ENCODE measurements at regions not wholly inside any gene's neighbourhood (a gene's known extent, or its start where the extent isn't known, plus 50 kb on each side); places are given as distances from the start of the nearest gene placed in this dataset.
"Not testable (repeated sequence)": the region's sequence is repeated elsewhere in the genome, so short reads cannot be mapped to it uniquely, and the experiment has no call there.

DNA sequence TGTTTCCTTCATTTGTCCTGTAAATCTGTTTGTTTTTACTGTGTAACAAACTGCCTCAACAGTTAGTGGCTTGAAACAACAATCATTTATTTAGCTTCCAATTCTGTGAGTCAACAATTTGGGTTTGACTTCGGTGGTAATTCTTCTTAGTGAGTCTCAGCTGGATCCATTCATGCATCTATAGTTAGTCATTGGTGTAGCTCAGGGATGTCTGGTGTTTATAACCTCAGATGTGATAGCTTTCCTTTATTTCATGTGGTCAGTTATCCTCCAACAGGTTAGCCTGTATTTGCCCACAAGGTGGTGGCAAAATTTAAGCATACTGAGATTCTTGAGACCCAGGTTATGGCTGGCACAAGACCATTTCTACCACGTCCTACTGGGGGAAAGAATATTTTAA is 1267.2 kb downstream of the RAPGEF2 start:
- DNase-seq: no peak

DNA sequence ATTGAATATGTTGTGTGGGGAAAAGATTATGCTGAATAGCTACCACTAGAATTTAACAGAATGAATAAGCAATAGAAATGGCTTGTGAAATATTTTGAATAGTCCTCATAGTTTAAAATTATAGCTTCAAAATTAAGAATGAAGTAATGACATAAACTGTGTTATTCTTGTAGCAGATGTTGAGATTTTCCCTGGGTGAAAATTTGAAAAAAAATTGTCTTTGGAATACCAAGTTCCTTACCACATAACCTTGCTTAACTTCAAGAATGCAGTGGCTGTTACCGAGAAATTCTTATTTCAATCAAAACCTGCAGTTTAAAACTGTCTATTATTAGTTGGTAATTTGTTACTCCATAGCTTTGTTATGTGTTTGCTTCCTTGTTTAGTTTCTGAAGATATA is 1268.6 kb downstream of the RAPGEF2 start:
- no peak for DNase-seq

DNA sequence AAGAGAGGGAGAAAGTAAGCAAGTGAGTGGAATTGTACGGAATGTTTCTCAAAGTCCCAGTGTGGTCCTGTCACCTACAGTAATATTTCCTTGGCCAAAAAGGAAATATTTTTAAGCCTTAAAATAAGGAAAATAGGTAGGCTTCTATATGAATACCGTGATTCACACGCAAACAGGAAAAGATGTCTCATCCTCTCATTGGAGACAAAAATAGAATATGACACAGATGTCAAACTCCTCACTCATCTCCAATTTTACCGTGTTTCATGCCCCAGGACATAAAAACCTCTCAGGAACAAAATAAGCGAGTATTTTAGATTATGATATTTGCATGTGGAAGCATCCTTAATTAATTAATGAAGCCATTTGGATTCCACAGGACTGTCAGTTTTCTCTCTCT is 1269.5 kb downstream of the RAPGEF2 start:
- DNase-seq: no peak

DNA sequence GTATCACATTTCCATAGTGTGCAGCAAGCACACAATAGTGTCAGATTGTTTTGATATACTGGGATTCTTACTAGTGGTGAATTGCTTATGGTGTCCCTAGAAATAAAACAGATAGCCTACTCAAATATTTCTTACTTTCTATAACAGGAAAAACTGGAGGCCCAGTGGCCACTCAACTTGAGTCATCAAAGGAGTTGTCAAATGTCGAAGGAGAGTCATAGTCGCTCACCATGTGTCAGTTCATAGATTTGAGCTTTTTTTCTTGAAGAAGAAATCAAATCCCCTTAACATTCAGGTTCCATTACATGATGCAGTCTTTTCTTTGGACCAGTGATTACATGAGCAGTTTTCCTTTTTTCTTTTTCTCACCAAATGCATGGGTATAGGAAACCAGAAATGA is 1271.0 kb downstream of the RAPGEF2 start:
- no peak for DNase-seq

DNA sequence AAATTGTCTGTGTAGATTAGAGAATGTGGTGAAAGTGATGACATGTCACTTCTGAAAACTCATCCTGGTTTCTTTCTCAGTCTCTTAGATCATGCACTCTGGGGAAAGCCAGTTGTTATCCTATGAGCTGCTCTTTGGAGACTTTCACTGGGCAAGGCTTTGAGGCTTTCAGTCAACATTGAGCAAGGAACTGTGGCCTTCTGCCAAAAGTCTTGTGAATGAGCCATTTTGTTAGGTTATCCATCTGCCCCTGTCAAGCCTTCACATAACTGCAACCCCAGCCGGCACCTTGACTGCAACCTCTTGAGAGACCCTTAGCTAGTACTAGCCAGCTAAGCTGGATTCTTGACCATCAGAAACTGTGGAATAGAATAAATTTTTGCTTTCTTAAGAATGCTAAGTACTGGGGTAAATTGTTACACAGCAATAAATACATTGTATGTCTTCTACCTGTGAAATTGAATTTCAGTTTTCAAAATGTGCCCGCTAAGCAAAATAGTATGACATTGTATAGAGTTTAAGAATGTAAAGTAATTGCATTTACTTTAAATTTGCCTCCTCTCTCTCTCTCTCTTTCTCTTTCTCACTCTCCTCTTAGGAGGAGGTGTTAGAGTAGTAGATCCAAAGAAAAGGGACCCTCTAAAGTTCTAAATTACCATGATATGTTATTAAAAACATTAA is 1273.0 kb downstream of the RAPGEF2 start:
- DNase-seq: no peak

DNA sequence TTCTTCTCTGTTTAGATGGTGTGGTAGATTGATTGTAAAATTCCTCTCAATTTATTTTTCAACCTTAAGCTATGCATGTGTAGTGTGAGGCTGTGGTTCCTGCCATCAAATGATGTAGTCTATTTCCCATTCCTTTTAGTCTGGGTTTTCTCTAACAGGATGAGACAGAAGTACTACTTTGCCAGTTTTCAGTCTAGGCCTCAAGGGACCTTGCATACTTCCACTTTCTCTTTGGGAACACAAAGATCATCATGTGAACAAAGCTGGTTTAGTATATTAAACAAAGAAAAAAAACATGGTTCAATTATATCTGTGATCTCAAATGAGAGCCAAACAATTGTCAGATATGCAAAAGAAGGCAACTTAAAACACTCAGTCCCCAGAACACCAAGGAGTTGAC is 1284.0 kb downstream of the RAPGEF2 start:
- DNase-seq: no peak

DNA sequence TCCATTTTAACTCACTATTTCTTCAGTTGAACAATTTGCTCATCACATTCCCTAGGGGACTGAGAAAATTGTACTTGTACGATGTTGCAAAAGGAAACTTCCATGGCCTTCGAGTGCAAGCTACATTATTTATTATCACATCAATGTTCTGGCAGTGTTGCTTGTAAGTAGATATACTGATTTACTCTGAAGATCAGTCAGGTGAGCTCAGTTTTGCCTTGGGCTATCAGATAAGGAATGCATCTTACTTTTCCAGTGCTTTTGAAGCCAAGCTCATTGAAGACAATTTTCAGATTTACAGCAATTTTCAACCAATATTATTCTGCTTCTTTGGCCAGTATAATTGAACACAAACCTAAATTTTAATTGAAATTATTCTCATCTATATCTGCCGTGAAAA is 1296.9 kb downstream of the RAPGEF2 start:
- no peak for DNase-seq

DNA sequence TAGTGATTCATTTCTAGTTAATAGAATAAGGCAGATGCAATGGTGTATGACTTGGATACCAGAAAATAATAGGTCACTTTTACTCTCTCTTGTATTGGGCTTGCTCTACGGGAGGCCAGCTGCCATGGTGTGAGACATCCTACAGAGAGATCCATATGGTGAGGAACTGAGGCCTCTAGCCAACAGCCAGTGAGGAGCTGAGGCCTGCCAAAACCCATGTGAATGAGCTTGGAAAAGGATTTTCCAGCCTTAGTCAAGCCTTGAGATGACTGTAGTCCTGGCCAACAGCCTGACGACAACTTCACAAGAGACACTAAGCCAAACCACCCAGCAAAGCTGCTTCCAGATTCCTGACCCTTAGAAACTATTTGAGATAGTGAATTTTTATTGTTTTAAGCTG is 1300.2 kb downstream of the RAPGEF2 start:
- no peak for DNase-seq

DNA sequence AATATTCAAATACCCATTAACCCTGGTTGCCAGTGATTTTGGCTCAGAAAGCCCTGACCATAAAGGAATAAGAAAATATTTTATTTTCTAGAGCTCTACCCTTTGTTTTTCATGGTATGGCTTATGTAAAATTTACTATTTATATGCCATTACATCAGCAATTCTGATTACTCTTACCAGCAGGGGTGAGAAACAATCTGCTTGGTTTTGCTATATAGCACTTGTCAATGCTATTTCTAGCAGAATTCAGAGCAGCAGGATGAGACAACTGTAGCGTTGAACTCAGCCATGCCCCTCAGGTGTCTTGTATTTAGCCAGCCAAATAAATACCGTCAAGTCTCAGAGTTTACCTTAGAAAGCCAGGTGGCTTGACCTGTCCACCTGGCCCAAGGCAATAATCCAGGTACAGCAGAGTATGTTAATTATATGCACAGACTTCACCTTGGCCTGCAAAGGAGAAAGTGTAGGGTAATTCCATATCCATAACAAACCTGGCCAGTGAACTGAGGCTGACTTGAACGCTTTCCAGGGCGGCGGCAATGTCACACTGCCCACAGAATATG is 1303.5 kb downstream of the RAPGEF2 start:
- no peak for DNase-seq

DNA sequence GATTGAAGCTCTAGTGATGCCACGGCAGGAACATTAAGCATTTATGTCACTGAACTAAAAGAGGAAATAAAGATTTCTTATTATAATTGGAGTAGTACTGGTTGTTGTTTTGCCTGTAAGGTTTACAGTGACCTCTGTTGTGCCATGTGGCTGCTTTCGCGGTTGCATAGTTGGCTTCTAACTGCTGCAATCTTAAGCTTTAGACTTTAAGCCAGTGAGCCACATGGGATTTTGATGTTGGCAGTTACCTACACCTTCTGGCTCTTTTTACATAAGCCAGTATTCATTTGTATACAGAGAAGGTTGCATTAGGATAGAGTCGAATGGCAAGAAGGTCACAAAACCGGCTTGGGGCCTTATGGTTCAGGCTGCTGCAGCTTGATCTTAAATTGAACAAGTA is 1311.6 kb downstream of the RAPGEF2 start:
- no peak for DNase-seq

DNA sequence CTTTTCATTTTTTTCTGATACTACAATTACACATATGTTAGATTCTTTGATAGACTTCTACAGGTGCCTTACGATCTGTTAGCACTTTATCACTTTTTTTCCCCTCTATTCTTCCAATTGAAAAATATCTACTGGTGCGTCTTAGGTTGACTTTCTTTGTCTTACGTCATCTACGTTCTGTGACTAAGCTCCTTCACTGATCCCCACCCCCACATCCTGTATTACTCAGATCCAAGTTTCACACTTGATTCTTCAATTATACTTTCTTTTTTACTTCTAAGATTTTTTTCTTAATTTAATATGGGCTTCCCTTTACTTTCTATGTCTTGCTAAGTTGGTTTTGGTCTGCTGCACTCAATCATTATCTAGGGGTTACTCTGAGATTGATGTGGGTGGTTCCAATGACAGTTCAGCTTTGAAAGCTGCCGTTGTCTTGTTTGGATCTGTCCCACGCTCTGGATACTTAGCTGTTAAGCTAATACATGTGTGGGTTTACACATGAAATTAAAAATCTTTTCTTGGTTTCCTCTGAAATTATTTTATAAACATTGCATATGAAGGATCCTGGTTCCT is 1321.1 kb downstream of the RAPGEF2 start:
- no peak for DNase-seq

DNA sequence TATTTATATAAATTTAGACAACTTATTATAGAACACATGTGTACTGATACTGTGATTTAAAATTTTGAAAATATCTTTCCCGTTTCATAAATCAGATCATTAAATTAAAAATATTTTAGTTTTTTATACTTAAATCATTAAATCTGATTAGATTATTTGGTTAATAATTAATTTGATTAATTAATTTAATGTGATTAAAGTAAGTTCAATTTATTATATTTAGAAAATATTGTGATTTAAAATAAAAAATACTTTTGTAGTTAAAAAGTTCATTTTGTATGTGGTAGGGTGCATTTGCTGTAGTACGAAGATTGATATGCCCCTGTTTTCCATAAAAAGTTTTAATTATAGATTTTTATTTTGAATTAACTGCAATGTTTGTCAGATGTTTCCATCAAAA is 1323.4 kb downstream of the RAPGEF2 start:
- DNase-seq: no peak

DNA sequence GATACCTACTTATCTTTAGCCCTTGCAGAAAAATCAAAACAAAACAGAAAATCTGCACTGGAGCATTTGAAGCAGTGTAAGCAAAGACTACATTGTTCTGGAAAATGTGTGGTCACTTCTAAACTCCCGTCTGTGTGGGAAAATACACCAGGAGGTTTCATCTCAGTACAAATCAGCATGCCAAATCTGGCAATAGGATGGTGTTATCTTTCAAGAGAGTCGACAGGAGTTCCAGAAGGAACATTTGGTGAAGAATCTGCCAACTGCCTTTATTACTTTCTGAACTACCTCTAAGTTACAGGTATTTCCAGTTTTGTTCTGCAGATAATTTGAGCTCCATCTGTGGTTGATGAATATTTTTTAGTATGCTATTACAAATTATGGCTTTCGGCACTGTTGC is 1348.0 kb downstream of the RAPGEF2 start:
- DNase-seq: no peak

DNA sequence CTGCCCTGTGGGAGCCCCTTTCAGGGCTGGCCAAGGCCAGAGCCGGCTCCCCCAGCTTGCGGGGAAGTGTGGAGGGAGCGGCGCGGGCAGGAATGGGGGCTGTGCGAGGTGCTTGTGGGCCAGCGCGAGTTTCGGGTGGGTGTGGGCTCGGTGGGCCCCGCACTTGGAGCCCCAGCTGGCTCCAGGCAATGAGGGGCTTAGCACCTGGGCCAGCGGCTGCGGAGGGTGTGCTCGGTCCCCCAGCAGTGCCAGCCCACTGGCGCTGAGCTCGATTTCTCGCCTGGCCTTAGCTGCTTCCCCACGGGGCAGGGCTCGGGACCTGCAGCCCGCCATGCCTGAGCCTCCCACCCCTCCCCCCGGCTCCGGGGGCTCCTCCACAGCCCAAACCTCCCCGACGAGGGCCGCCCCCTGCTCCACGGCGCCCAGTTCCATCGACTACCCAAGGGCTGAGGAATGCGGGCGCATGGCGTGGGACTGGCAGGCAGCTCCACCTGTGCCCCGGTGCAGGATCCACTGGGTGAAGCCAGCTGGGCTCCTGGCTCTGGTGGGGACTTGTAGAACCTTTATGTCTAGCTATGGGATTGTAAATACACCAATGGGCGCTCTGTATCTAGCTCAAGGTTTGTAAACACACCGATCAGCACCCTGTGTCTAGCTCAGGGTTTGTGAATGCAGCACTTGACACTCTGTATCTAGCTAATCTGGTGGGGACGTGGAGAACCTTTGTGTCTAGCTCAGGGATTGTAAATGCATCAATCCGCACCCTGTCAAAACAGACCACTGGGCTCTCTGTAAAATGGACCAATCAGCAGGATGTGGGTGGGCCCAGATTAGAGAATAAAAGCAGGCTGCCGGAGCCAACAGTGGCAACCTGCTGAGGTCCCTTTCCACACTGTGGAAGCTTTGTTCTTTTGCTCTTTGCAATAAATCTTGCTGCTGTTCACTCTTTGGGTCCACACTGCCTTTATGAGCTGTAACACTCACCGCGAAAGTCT is 1379.1 kb downstream of the RAPGEF2 start:
- DNase-seq: not testable (repeated sequence)

DNA sequence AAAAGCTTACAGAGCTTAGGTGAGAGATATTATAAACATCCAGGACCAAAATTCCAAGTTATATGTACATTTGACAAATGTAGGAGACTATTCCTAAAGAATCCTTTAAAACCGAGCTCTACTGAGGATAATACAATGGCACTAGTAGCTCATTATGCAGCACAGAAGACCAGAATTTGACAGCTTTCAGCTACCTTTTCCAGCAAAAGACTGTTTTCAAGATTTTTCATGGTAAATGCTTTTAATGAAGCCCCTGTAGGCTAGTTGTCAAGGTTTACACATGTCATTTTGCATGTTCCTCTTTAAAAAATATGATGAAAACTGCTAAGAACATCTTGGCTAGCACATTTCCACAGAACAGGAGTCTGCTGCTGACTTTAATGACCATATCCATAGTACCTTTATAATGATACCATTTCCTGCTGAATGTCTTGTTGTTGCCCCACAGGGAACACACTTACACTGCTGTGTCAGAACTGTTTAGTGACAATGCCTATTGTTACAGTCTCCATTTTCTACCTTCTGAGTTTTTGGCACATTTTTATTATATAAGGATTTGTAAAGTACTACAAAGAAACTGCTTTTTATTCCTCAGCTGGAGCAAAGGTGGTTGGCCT is 1382.3 kb downstream of the RAPGEF2 start:
- no peak for DNase-seq

DNA sequence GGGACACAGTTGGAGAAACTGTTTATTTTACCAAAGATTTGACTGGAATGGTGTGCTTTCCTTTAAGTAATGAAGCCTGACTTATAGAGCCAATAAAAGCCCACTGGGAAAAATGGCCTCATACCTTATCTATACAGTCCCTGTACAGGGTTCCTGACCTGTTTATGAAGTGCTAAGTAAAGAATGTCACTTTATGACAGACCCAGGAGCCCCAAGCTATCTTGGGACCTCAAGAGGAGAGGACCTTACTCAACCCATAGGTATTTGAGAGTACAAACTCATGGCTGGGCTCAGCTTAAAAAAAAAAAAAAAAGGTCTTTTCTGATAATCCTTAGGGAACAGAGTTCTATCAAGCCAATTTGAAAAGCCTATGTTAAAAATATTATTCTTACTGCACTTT is 1389.3 kb downstream of the RAPGEF2 start:
- no peak for DNase-seq

DNA sequence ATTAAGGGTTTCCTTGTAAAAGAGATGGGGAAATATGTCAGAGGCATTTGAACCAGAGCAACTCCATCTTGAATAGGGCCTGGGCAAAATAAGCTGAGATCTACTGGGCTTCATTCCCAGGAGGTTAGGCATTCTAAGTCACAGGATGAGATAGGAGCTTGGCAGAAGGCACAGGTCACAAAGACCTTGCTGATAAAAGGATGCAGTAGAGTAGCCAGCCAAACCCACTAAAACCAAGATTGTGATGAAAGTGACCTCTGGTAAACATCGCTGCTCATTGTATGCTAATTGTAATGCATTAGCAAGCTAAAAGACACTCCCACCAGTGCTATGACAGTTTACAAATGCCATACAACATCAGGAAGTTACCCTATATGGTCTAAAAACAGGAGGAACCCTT is 1390.3 kb downstream of the RAPGEF2 start:
- DNase-seq: no peak

DNA sequence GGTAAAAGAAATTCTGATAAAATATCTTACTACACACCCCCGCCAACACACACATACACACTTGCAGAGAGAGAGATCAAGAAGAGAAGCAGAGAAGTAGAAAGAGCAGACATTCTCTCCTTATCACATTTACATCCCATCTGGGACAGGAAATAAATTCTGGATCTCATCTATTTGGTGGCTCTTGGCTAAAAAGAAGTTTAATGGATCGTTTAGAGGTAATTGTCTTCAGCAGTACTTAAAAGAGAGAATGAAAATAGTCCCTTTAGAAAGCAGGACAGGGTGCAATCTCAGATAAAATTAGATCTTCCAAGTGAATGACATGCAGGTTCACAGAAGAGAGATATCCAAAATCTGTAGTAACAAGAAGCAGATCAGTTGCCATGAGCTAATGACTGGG is 1392.5 kb downstream of the RAPGEF2 start:
- no peak for DNase-seq

DNA sequence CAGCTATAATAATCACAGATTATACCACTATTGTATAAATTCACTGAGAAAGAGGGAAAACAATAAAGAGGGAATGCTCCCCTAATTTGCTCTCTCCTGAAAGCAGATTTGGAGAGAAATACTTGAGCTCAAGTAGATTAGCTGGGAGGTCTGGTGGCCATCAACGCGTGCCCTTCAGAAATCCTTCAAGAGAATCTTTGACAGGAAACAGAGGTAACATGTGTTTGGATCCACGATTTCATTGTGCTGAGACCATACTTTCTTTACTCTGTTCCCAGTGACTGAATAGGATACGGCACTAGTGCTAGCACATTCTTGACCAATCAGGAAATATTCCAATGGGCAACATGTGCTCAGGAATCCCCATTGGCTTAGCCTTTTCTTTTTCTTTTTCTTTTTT is 1395.3 kb downstream of the RAPGEF2 start:
- no peak for DNase-seq

DNA sequence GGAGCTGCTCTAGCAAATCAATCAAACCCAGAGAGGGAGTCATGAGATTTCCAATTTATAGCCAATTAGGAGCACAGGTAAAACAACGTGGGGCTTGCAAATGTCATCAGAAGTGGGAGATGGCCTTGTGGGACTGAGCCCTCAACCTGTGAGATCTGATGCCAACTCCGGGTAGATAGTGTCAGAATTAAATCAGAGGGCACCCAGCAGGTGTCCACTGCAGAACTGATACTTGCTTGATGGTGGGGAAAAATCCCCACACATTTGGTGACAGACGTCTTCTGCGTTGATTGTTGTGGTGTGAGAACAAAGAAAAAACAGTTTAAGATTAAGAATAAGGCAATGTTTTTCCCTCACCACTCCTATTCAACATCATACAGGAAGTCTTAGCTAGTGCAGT is 1402.8 kb downstream of the RAPGEF2 start:
- no peak for DNase-seq

DNA sequence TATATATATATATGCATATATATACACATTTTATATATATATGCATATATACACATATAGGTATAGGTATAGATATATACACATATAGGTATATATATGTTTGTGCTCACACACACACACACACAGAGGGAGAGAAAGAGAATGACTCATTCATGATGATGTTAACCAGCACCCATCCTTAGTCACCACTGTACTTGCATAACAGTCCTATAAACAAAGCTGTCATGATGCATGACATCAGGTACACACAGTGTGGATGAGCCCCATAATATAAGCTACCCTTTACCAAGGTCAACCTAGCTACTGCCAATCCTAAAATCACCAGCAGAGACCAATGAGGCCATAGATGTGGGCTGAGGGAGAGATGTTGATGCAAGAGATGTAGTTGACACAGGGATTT is 1408.0 kb downstream of the RAPGEF2 start:
- no peak for DNase-seq

DNA sequence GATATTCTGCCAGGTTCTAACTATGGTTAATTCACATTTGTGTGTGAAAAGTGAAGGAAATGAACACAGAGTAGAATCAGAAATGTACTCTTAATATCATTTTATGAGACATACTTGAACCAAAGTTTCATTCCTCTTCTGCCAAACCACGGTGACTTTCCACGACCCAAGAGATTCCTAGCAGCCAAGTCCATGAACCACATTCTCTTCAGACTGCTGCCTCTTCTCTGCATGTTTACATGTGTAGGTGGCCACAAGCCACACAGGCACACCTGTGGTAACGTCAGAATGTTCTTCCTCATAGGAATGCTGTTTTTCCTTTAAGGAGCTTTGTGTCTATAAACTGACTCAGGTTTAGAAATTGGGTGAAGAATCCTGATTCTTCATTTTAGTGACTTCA is 1411.2 kb downstream of the RAPGEF2 start:
- no peak for DNase-seq

DNA sequence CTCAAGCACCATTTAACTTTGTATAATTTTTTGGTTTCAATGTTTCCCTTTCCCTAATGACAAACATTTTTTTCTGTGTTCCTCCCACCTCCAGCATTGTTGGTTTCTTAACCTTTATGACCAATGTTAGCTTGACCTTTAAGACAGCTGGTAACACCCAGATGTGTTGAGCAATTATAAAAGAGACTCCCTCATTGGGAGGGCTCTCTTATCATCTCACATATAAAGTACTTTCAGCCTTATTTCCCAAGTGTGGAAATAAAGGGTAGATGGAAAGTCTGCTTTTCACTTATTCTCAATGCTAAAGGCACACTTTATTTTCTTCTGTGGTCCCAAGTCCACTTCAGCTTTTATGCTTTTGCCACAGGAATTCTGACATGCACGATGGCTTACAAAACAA is 1420.4 kb downstream of the RAPGEF2 start:
- no peak for DNase-seq

All from activated gamma-delta T cell (primary cell).